ENCODE measurements at regions not wholly inside any gene's neighbourhood (a gene's known extent, or its start where the extent isn't known, plus 50 kb on each side); places are given as distances from the start of the nearest gene placed in this dataset.

DNA sequence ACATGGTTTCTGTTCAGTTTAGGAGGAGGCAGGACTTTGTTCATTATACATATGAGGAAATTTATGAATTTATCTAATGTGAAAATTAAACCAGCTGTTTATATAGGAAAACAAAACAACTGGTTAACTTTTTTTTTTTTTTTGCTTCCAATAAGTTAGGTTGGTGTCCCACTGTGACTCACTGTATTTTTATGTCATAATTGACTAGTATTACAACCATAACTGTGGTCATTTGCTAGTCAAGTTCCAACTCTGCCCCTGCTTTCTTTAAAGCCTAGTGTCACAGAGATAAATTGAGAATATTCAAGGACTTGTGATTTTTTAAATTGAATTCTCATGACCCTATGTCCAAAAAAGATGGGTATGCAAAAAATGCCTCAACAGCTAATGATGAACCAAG is 227.7 kb downstream of the BCAT1 start:
- no peak for DNase-seq

DNA sequence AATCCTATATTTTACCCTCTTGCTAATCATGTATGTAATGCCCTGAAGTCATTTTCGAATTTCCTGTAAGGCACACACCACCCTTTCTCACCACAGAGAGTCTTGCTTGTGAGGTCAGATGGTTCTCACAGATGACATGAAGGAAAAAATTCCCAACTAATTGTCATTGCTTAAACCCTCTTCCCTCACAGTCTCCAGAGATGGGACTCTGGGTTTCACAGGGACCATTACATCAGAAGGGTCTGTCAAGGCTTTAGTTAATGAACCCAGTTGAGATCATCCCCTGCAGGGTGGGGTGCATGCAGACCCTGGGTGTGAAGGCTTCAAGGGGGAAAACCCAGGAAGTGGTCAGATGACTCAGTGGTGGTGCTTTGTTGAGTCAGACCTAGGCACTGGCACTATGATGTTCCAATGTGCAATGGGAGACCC is 229.6 kb downstream of the BCAT1 start:
- peak; percentile 61 for DNase-seq

DNA sequence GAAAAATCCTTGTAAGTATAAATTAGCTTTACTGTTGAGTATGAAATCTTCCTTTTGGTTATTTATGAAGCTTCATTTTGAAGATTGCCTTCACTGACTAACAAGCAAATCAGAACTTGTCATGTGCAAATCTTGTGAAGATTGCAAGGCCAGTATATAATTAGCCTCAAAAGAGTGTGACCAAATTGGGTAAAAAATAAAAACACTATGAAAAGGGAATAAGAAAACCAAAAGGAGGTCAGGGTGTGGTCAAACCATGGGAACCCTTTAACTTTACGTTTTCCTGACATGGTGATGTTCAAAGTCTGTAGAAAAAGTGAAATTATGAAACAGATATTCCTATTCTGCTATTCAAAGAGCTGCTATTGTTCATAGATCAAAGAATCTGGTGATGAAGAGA is 230.3 kb downstream of the BCAT1 start:
- no peak for DNase-seq

DNA sequence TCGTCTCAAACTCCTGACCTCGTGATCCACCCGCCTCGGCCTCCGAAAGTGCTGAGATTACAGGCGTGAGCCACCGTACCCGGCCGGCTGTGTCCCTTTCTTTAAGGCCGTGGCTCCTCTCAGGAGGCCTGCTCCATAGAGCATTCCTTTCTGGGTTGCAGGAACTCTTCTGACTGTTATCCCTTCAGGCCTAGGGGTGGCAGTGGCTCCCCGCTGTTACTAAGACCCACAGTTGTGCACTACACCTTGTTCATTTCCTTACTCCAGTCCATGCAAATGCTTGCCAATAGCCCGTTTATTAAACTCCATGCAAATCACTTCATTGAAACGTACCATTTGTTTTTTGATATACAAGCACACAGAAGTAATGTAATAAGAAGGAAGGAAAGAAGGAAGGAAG is 234.7 kb downstream of the BCAT1 start:
- no peak for DNase-seq

DNA sequence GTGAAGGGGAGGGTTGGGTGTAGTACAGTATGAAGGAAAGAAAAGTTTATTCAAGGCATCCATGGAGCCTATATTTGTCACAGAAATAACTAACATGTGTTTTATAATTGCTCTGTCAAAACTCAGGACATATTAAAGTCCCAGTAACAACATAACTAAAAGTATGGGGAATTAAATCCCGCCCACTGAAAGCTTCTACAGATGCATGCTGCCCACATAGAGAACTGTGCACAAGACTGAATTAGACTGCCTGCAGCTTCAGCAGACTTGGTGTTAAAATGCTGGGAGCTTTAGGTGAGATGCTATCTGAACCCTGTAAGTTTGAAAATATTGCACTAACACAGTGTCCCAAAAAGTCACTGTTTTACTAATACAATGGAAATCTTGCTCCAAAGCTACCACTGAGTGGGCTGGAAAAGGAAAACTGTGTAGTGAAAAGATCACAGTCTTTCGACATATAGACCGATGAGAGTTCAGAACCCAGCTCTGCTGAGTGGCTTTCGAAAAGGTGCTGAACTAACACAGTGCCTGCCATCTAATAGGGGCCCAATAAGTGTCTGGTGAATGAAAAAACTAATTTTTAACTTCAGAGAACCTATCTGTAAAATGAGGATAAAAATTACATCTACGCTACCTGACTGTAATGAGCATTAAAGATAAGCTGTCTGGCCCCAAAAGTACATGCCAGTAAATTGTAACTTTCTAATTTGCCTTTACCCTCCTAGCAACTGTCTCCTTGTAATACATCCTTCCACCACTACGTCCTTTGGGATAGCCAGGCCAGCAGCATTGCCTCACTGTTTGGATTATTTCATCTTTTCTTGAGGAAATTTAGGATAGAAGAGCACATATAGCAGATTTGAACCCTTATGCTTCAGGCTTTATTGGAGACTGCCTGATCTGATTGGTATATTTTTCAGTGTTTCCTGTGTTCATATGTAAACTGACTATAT is 237.6 kb downstream of the BCAT1 start:
- DNase-seq: no peak

DNA sequence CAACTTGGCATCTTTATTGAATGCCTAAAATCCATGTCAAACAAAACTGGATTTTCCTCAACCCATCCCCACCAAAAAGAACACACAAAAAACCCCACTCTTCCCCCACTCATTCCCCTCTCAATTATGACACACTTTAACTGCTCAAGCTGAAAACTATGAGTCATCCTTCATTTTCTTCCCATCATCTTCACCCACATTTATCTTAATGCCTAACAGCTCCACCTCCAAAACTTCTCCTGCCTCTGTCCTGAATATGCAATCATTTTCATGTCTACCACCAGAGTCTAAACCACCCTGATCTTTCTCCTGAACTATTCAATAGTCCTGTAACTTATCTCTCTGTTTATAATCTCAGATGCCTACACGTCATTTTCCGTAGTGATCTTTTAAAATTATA is 239.7 kb downstream of the BCAT1 start:
- DNase-seq: no peak

DNA sequence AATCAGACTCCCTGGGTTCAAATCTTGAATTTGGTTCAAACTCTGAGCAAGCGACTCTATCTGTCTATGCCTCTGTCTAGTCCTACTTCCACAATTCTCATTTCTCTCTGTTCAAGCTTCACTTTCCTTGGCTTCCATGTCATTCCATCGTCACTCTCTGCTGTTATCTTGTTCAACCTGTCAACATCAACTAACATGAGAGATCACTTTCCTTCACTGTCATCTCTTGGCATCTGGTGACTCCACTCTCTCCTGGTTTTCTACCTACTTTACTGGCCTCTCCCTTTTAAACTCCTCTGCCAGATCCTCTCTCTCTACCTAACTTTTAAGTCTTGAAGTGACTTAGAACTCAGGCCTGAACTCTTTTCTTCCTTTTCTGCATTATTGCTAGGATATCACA is 240.2 kb downstream of the BCAT1 start:
- no peak for DNase-seq

DNA sequence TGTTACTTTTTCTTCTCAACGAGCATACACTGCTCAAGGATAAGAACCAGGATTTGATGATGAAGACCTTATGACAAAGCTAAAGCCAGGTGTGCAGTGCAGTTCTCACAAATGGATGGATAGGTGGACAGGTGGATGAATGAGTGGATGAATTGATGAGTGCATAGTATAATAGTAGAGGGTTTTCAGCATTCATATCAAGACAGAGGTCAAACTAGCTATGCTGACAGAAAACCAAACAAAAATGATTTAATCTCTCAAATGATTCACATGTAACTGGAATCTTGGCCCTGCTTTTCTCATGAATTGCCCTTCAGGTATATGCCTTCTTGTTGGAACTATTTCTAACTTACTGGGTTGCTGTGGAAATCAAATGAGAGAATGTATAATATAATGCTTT is 240.9 kb downstream of the BCAT1 start:
- DNase-seq: no peak

DNA sequence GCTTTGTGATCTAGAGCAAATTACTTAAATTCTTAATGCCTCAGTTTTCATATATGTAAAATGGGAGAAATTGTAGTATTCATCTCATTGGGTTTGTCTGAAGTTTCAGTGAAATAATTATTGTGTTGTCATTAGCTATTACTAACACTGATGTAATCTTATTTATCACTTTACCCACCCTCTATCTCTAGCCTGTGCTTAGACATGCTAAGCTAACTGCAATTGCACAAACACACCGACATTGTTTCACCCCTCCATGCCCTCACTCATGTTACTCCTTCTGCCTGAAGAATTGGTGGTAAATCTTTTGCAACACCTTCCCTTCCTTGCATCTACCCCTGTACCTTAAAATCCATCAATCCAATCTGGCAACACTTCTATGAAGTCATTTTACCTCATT is 241.6 kb downstream of the BCAT1 start:
- DNase-seq: no peak

DNA sequence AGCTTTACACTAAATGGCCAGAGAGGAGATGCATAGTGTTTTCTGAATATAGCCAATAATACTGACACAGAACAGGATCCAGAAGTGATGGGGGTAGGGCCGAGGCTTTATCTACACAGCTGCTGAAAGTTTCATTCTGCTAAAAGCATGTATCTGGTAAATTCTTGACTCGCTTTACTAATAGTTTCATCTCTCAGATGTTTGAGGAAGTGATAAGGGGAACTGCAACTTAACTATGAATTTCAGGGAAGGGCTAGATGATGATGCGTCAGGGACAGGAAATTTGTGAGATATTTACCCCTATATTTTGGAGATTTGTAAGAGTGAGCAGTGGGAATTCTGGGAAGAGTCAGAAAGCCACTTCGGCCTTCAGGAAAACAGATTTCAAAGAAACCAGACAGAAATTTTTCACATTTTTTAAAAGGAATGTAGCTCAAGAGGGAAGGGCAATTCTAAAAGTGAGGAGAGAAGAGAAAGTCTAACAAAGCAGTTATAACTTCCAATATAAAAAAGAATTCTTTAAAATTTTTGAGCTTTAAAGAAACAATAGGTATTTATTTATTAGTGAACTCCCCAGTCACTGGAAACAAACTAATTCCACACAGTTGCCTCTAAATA is 243.1 kb downstream of the BCAT1 start:
- no peak for DNase-seq

DNA sequence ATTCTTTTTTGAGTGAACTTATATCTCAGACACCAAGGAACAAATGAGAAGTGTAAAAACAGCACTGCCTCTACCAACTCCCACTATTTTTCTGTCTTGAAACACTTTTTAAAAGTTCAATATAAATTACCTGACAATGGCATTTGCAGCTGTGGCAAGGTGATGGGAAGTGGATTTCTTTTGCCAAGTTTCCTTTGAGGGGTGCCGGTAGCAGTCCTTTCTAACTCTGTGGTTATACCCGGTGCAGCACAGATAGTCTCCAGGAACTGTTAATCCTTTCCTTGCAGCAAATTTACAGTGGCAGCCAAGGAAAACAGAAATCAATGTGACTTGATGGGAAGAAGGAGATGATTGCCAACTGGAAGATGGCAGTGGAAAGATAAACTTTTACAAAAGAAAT is 243.7 kb downstream of the BCAT1 start:
- no peak for DNase-seq

DNA sequence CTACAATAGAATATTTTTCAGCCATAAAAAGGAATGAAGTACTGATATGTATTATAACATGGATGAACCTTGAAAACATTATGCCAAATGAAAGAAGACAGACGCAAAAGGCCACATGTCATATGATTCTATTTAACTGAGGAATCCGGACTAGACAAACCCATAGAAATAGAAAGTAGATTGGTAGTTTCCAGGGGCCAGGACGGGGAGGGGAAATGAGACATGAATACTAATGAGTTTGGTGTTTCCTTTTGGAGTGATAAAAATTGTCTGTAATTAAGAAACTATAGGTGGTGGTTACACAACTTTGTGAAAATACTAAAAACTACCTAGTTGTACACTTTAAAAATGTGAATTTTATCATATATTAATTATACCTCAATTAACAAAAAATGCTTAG is 247.6 kb downstream of the BCAT1 start:
- DNase-seq: no peak

DNA sequence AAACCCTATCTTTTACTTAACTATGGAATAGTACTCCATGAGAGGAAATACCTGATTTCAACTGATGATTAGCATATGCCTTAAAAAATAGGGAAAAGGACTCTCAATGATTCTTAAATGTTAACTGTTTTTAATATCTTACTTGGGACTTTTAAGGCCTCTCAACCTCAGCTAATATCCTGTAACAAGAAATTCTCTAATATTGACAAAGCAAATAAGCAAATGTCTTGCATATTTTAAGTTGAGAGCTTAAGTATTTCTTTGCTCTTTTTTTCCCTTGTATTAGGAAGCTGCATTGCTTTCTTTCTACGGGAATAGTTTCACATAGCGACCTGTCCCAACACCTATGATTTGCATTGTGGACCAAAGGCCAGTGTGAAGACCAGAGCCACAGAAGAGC is 249.9 kb downstream of the BCAT1 start:
- DNase-seq: no peak

DNA sequence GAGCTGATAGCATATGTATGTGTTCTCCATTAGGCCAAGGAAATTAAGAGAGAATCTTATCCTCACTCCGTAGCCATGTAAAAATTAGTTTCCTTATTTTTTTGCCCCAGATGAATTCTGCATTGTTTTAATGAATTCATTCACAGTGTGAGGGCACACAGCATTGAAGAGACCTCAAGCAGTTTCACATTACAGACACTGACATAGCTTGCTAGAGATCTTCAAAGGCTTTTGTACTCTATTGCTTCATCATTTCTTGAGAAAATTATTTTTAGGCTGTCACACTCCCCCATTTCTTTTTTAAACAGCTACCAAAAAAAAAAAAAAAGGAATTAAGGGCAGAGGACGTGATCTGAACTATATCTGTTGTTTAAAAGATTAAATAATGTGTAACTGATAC is 251.1 kb downstream of the BCAT1 start:
- no peak for DNase-seq

DNA sequence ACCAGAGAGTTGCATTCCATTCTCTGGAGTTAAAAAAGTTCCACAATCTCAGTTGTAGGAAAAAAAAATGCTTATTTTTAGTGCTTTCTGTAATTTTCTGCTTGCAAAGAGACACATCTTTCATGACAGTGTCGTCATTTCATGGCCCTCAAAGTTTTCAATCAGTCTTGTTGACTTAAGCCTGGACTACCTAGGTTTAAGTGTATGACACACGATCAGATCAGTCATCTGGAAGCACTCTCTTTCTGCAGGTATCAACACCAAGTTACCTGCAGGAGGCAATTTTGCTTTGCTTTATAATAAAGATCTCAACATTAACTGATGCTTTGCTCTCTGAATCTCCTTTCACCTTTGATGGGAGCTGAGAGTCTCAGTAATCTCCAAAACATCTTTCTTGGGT is 251.6 kb downstream of the BCAT1 start:
- DNase-seq: no peak

DNA sequence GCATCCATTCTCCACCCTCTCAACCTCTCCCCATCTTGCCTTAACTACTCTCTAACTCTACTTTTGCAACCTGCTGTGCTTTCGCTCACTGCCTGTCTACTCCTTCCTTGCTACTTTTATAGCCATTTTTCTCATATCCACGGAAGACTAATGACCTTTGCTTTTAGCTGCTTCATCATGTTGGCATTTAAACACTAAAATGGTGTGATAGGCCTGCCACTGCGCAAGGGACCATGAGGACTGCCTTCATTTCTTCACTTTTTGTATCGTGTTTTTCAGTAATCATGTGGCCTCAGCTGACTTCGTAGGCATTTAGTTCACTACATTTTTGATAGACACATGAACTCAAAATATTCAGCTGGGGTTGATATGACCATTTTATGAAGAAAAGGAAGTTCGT is 252.1 kb downstream of the BCAT1 start:
- DNase-seq: no peak

DNA sequence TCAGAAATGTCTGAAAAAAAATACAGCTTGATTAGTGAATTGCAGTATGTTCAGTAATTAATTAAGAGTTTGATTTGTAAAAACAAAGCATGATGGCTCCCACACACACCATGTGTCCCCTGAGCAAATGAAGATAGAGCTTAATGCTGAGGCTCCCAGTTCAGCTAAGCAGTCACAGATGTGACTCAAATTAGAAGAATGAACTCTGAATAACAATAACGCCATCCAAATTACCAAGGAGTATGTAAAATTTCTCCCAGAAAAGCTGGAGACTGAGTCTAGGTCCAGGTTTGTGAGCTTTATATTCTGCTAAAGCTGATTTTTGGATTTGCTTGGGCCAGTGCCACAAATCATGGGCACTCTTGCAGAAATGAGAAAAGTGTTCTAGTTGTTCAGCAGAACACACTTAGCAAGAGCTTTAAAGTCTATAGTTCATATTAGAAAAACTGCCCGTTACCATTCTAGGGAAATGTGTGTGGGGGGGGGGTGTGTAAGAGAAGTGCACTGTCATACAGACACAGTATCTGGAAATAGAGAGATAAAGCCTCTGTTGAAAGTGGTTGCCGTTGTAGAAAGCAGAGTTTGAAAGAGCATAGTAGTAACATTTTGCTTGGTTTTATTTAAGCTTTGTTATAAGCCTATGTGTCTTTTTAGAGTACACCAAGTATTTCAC is 253.1 kb downstream of the BCAT1 start:
- DNase-seq: no peak

DNA sequence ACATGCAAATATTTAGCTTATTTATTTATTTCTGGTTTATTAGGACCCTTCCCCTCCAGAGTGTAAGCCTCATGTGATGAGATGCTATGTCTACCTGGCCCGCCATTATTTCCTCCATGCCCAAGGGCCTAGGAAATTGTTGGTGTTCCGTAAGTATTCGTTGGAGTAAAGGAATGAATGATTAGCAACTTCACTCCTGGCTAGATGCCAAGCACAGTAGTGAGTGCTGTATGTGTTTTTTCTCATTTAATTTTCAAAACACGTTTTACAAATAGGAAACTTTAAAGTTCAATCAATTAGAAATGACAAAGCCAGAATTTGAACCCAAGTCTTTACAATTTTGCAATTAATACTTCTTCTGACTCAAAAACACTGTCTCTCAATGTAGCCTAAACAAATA is 253.8 kb downstream of the BCAT1 start:
- DNase-seq: no peak

DNA sequence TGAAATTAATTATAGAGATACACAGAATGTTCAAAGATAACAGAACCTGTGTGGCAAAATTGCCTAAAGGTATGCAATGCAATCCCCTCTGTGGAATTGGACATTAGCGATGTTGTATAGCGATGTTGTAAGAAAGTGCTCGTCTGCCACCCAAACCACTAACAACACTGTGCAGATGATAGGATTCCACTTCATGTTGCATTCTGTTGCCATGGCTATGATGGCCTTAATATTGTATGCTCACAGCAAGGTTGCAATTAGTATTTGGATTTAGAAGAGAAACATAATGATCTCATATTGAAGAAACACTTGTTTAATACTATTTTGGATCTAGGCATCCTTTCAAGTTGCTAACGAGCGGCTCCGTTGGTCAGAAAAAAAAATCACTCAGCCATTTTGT is 260.3 kb downstream of the BCAT1 start:
- no peak for DNase-seq

DNA sequence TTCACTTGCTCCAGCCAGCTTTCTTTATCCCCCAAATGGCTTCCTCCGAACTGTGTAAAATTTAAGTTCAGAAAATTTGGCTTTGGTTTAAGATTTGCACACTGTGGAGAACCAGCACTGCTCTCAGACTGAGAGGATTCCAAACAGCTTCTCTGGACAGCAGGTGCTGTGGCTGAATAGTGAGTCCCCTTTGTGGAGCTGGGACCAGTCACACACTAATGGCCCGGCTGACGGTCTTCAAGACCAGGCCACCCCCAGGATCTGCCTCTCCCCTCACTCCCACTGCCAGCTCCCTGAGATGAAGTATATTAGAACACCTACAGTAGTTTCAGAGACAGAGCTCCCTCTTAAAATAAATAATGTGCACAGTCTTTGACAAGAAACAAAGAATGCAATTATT is 267.3 kb downstream of the BCAT1 start:
- no peak for DNase-seq

DNA sequence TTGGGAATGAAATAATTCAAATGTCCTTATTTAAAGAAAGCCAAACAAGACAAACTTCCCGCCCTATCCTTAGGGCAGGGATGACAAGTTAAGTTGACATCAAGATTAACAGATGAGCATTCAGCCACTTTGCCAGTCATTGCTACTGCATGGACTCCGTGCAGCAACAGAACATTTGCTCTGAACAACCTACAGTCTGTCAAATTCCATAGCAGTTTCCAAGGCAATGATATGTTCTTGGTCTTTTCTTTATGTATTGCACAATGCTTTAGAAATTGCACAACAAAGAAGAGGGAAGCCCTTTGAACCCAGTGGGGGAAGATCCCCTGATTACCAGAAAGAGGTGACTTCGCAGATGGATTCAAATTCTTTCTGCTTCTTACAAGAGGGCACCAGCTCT is 269.8 kb downstream of the BCAT1 start:
- no peak for DNase-seq

DNA sequence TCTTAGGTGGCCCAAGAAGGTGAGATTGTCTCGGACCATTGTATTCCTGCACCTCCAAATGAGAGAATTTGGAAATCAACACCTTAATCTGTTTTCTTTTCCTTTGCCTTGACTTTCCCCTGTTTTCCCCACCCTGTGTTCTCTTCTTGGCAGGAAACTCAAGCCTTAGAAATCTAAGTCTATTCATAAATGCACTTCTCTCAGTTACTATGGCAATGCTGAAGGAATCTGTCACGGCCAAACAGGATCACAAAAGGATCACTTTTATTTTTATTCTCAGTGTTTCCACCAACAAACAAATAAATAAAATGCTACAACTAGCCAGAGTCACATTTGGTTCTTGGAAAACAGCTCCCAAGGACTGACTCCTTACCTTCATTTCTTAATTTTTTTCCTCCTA is 270.5 kb downstream of the BCAT1 start:
- no peak for DNase-seq

DNA sequence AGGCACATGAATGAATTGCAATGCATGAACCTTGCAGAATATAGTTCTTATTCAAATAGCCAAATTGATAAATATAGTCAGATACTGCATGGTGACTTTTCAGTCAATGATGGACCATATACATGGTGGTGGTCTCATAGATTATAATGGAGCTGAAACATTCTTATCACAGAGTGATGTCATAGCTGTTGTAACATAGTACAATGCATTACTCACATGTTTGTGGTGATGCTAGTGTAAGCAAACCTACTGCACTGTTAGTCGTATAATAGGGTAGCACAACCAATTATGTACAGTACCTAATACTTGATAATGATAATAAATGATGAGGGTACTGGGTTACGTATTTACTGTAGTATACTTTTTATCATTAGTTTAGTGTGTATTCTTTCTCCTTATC is 280.3 kb downstream of the BCAT1 start:
- no peak for DNase-seq

Measured in activated CD8-positive, alpha-beta memory T cell treated with anti-CD3 and anti-CD28 coated beads, Interleukin-2, amount 50 U/mL, for 48 hours (primary cell).